ENCODE measurements at regions not wholly inside any gene's neighbourhood (a gene's known extent, or its start where the extent isn't known, plus 50 kb on each side); places are given as distances from the start of the nearest gene placed in this dataset.

- TF ChIP-seq CTCF (IDR thresholded peaks at IDR 0.05; ENCODE audit: borderline replicate concordance, extremely low read depth, low read length, poor library complexity, severe bottlenecking) (no peak), EZH2 (IDR thresholded peaks at IDR 0.05; ENCODE audit: borderline replicate concordance, low read depth, low read length, severe bottlenecking) (no peak)
Observed at GRCh38 chr11:10913075-10913474, 55.2 kb upstream of the ZBED5 start.

Data from DND-41 (cell line).